Embryonic facial prominence (tissue), 1 donor: ENCODE measurements at regions not wholly inside any gene's neighbourhood (a gene's known extent, or its start where the extent isn't known, plus 50 kb on each side); places are given as distances from the start of the nearest gene placed in this dataset.
"Not testable (repeated sequence)": the region's sequence is repeated elsewhere in the genome, so short reads cannot be mapped to it uniquely, and the experiment has no call there.

Source experiments
- DNase-seq: peaks from one replicate; pipeline ENCODE4 v3.0.0-alpha.2; 2016; ENCODE audit errors: extremely low spot score

- no peak for DNase-seq
Observed at GRCh38 chr2:2798337-2798736, 467.3 kb upstream of the MYT1L start.

- DNase-seq: no peak
Observed at GRCh38 chr2:2797797-2798196, 466.7 kb upstream of the MYT1L start.

GRCh38 chr2:2796207-2796606 is 465.1 kb upstream of the MYT1L start:
- no peak for DNase-seq

- no peak for DNase-seq
Observed at GRCh38 chr2:2795438-2796091, 464.5 kb upstream of the MYT1L start.

- DNase-seq: no peak
Observed at GRCh38 chr2:2793925-2794560, 463.0 kb upstream of the MYT1L start.

GRCh38 chr2:2793514-2793913 is 462.4 kb upstream of the MYT1L start:
- no peak for DNase-seq

- no peak for DNase-seq
Observed at GRCh38 chr2:2791606-2792005, 460.5 kb upstream of the MYT1L start.

GRCh38 chr2:2791031-2791430 is 460.0 kb upstream of the MYT1L start:
- no peak for DNase-seq

- DNase-seq: no peak
Observed at GRCh38 chr2:2788076-2788475, 457.0 kb upstream of the MYT1L start.

GRCh38 chr2:2787301-2787907 is 456.3 kb upstream of the MYT1L start:
- no peak for DNase-seq

GRCh38 chr2:2782007-2782406 is 450.9 kb upstream of the MYT1L start:
- no peak for DNase-seq

GRCh38 chr2:2779727-2780126 is 448.7 kb upstream of the MYT1L start:
- DNase-seq: no peak

- DNase-seq: no peak
Observed at GRCh38 chr2:2777876-2778275, 446.8 kb upstream of the MYT1L start.

GRCh38 chr2:2777213-2777612 is 446.1 kb upstream of the MYT1L start:
- DNase-seq: no peak

- no peak for DNase-seq
Observed at GRCh38 chr2:2775018-2775417, 443.9 kb upstream of the MYT1L start.

GRCh38 chr2:2773692-2774091 is 442.6 kb upstream of the MYT1L start:
- DNase-seq: no peak

GRCh38 chr2:2773080-2773479 is 442.0 kb upstream of the MYT1L start:
- not testable (repeated sequence) for DNase-seq

GRCh38 chr2:2771721-2772411 is 440.8 kb upstream of the MYT1L start:
- DNase-seq: no peak

GRCh38 chr2:2769481-2770431 is 438.7 kb upstream of the MYT1L start:
- DNase-seq: no peak

GRCh38 chr2:2768476-2768875 is 437.4 kb upstream of the MYT1L start:
- DNase-seq: no peak

GRCh38 chr2:2767837-2768236 is 436.8 kb upstream of the MYT1L start:
- DNase-seq: no peak
